NCI-H345 (cell line): ENCODE measurements at regions not wholly inside any gene's neighbourhood (a gene's known extent, or its start where the extent isn't known, plus 50 kb on each side); places are given as distances from the start of the nearest gene placed in this dataset.
"Not testable (repeated sequence)": the region's sequence is repeated elsewhere in the genome, so short reads cannot be mapped to it uniquely, and the experiment has no call there.

Experiments
- DNase-seq: peaks from one replicate; lab custom pipeline; 2025; lab: John Stamatoyannopoulos, UW

- DNase-seq = no peak
These were observed 504.0 kb upstream of the OLFM3 start for GRCh38 chr1:102500758-102501157.

GRCh38 chr1:102498929-102499328 is 502.2 kb upstream of the OLFM3 start:
- DNase-seq = no peak

- DNase-seq = not testable (repeated sequence)
These were observed 501.1 kb upstream of the OLFM3 start for GRCh38 chr1:102497810-102498209.

GRCh38 chr1:102472520-102472919 is 475.8 kb upstream of the OLFM3 start:
- DNase-seq = no peak

GRCh38 chr1:102470767-102471166 is 474.0 kb upstream of the OLFM3 start:
- DNase-seq = no peak

- DNase-seq = no peak
These were observed 469.8 kb upstream of the OLFM3 start for GRCh38 chr1:102466487-102466886.

GRCh38 chr1:102463328-102463727 is 466.6 kb upstream of the OLFM3 start:
- no peak for DNase-seq

- not testable (repeated sequence) for DNase-seq
These were observed 445.6 kb upstream of the OLFM3 start for GRCh38 chr1:102442317-102442716.

GRCh38 chr1:102435483-102435882 is 438.8 kb upstream of the OLFM3 start:
- DNase-seq = no peak

- peak; percentile 16 for DNase-seq
These were observed 437.7 kb upstream of the OLFM3 start for GRCh38 chr1:102434421-102434820.

GRCh38 chr1:102431253-102431652 is 434.5 kb upstream of the OLFM3 start:
- no peak for DNase-seq

GRCh38 chr1:102420034-102420433 is 423.3 kb upstream of the OLFM3 start:
- DNase-seq = no peak
